Liver (tissue), 8 donors: ENCODE measurements at regions not wholly inside any gene's neighbourhood (a gene's known extent, or its start where the extent isn't known, plus 50 kb on each side); places are given as distances from the start of the nearest gene placed in this dataset.

ENCODE experiments used
- DNase-seq: peaks from one replicate; pipeline ENCODE4 v3.0.0-alpha.2; 2017; ENCODE audit warnings: low spot score
- H3K27ac ChIP-seq, 2 donors: one replicate each; pipeline ENCODE4 v1.7.0; 2013; ENCODE audit warnings: inconsistent platforms in 2 of 2, low read length in 2 of 2, control low read depth in 1 of 2, low read depth in 1 of 2, mild to moderate bottlenecking in 1 of 2
- H3K27me3 ChIP-seq, 4 donors: one replicate each; pipeline versions ENCODE4 v1.6.1 to v1.7.0; 2013; ENCODE audit warnings: low read length in 3 of 4, inconsistent platforms in 1 of 4, mild to moderate bottlenecking in 1 of 4, moderate library complexity in 1 of 4; ENCODE audit not compliant: control insufficient read depth in 4 of 4, insufficient read depth in 4 of 4
- H3K36me3 ChIP-seq, 4 donors: one replicate each; pipeline versions ENCODE4 v1.6.1 to v1.7.0; 2013; ENCODE audit warnings: low read length in 3 of 4, mild to moderate bottlenecking in 3 of 4, low read depth in 1 of 4, moderate library complexity in 1 of 4; ENCODE audit not compliant: control insufficient read depth in 4 of 4, insufficient read depth in 3 of 4
- H3K4me1 ChIP-seq, 4 donors: one replicate each; pipeline versions ENCODE4 v1.6.1 to v1.7.0; 2013; ENCODE audit warnings: low read length in 3 of 4, mild to moderate bottlenecking in 3 of 4, moderate library complexity in 1 of 4; ENCODE audit not compliant: control insufficient read depth in 4 of 4, insufficient read depth in 4 of 4
- H3K4me3 ChIP-seq, 3 donors: one replicate each; pipeline versions ENCODE4 v1.6.1 to v1.7.0; 2013; ENCODE audit warnings: low read length in 3 of 3, control low read depth in 1 of 3, low read depth in 1 of 3, mild to moderate bottlenecking in 1 of 3
- H3K9ac ChIP-seq, 2 donors: one replicate each; pipeline ENCODE4 v1.7.0; 2013; ENCODE audit warnings: low read length in 2 of 2, mild to moderate bottlenecking in 2 of 2, moderate library complexity in 2 of 2, control low read depth in 1 of 2, low read depth in 1 of 2
- H3K9me3 ChIP-seq, 4 donors: one replicate each; pipeline versions ENCODE4 v1.6.1 to v1.7.0; 2013; ENCODE audit warnings: low read length in 3 of 4; ENCODE audit not compliant: control insufficient read depth in 4 of 4
- ATF3 ChIP-seq: IDR thresholded peaks from 2 replicates; pipeline ENCODE4 v1.6.1; 2016; ENCODE audit warnings: antibody characterized with exemption
- CTCF ChIP-seq: fragments of 150-350 bp; IDR thresholded peaks from 2 replicates; pipeline ENCODE4 v1.5.1; 2017; ENCODE audit warnings: improper control_type of control experiment, low read depth, low read length; ENCODE audit not compliant: missing input control
- EGR1 ChIP-seq, 2 donors: IDR thresholded peaks; 2 replicates each; pipeline ENCODE4 v1.6.1; 2016 to 2018; ENCODE audit warnings: antibody characterized with exemption in 2 of 2, low read depth in 2 of 2
- FOXA1 ChIP-seq: IDR thresholded peaks from 2 replicates; pipeline ENCODE4 v1.6.1; 2016; ENCODE audit warnings: antibody characterized with exemption
- FOXA2 ChIP-seq: IDR thresholded peaks from 2 replicates; pipeline ENCODE4 v1.6.1; 2016; ENCODE audit warnings: antibody characterized with exemption
- GABPA ChIP-seq, 2 donors: IDR thresholded peaks in 1 of 2; conservative IDR thresholded peaks in 1 of 2; 2 replicates each; pipeline ENCODE4 v1.6.1; 2016; ENCODE audit warnings: antibody characterized with exemption in 2 of 2, mild to moderate bottlenecking in 1 of 2, moderate library complexity in 1 of 2
- HNF4A ChIP-seq, 2 donors: conservative IDR thresholded peaks; 2 replicates each; pipeline ENCODE4 v1.6.1; 2016; ENCODE audit warnings: antibody characterized with exemption in 2 of 2, mild to moderate bottlenecking in 2 of 2
- HNF4G ChIP-seq: IDR thresholded peaks from 2 replicates; pipeline ENCODE4 v1.6.1; 2016; ENCODE audit warnings: antibody characterized with exemption
- JUND ChIP-seq, 2 donors: IDR thresholded peaks; 2 replicates each; pipeline ENCODE4 v1.6.1; 2016; ENCODE audit warnings: antibody characterized with exemption in 2 of 2
- NR2F2 ChIP-seq: IDR thresholded peaks from 2 replicates; pipeline ENCODE4 v1.6.1; 2016; ENCODE audit warnings: antibody characterized with exemption
- RAD21 ChIP-seq, 2 donors: IDR thresholded peaks; 2 replicates each; pipeline ENCODE4 v1.6.1; 2016; ENCODE audit warnings: antibody characterized with exemption in 2 of 2, mild to moderate bottlenecking in 2 of 2
- RXRA ChIP-seq, 2 donors: IDR thresholded peaks; 2 replicates each; pipeline ENCODE4 v1.6.1; 2017 to 2018; ENCODE audit warnings: antibody characterized with exemption in 2 of 2, mild to moderate bottlenecking in 1 of 2
- SP1 ChIP-seq: IDR thresholded peaks from 2 replicates; pipeline ENCODE4 v1.6.1; 2018; ENCODE audit warnings: antibody characterized with exemption, mild to moderate bottlenecking
- TAF1 ChIP-seq: conservative IDR thresholded peaks from 2 replicates; pipeline ENCODE4 v1.6.1; 2016; ENCODE audit warnings: antibody characterized with exemption, mild to moderate bottlenecking
- YY1 ChIP-seq: IDR thresholded peaks from 2 replicates; pipeline ENCODE4 v1.6.1; 2016; ENCODE audit warnings: antibody characterized with exemption, mild to moderate bottlenecking
- WGBS: extraction: QIAGEN DNeasy Blood & Tissue Kit; methylation state at CpG from one replicate; pipeline ENCODE4 v1.1.7; 2013; 5-methylcytosine and 5-hydroxymethylcytosine counted together
- TF ChIP-seq, protein P1 (sequence below): IDR thresholded peaks from 2 replicates; pipeline ENCODE4 v1.6.1; 2016; ENCODE audit warnings: antibody characterized with exemption
- TF ChIP-seq, protein P2 (sequence below): IDR thresholded peaks from 2 replicates; pipeline ENCODE4 v1.6.1; 2016; ENCODE audit warnings: antibody characterized with exemption
- TF ChIP-seq, protein P3 (sequence below): IDR thresholded peaks from 2 replicates; pipeline ENCODE4 v1.6.1; 2016; ENCODE audit warnings: antibody characterized with exemption, mild to moderate bottlenecking
- donor health status: healthy.
- donor health status: healthy.
- donor health status: healthy.
- donor health status: healthy.
- donor health status: healthy.

DNA sequence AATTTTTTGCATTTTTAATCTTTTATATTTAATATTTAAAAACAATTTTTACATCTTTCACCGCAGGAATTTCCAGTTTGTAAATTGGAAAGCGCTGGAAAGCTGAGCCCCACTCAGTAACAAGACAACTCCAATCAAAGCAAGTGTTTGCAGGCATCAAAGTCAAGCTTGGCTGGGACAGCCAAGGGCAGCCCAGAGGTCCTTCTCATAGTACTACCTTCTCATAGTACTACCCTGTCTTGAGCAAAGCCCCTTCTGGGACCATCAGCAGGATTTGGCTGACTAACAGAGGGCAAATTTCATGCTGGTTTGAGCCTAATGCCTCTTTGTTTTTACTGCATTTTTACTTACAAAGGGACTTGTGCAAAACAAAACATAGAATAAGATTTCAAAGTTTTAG lies 228.3 kb downstream of the SIM1 start:
- TF ChIP-seq FOXA1 (no peak), HNF4A (conservative IDR thresholded peaks at IDR 0.05) (no peak)
- DNase-seq, result no peak
- Histone ChIP-seq H3K27me3 (no peaks in the 10 kb centered on the region), H3K36me3 (no peaks in the 10 kb centered on the region), H3K27ac (no peak overlapping the region), H3K9ac (no peak overlapping the region), H3K4me1 (peaks cover 0 to 3% (median 0%) of the 10 kb centered on the region in 4 donors), H3K4me3 (no peak overlapping the region), H3K9me3 (no peaks in the 10 kb centered on the region)
- WGBS, result 93% methylated on average over 2 of the region's 2 CpGs

DNA sequence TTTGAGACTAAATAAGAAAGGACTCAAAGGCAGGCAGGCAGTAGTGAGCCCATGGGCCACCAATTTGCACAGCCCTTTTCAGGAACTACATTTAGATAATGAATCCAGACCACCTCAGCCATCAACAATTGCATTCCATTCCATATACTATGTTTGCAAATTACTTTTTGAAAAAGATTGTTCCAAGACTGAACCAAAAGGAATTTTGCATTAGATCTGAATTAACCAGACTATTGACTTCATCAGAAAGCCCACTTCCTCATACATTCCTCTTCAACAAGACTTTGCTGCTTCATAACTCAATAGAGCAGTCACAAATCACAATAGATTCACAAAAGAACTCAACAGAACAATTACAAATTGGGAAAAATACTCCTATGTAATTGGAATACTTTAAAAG lies 229.1 kb downstream of the SIM1 start:
- Histone ChIP-seq H3K27ac (no peak overlapping the region), H3K4me3 (no peak overlapping the region), H3K36me3 (no peaks in the 10 kb centered on the region), H3K4me1 (peaks cover 0 to 3% (median 0%) of the 10 kb centered on the region in 4 donors), H3K27me3 (no peaks in the 10 kb centered on the region), H3K9me3 (no peaks in the 10 kb centered on the region), H3K9ac (no peak overlapping the region)
- TF ChIP-seq FOXA2, result no peak
- TF ChIP-seq, protein P1, sequence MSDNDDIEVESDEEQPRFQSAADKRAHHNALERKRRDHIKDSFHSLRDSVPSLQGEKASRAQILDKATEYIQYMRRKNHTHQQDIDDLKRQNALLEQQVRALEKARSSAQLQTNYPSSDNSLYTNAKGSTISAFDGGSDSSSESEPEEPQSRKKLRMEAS, result no peak
- TF ChIP-seq CTCF, result no peak
- no peak for TF ChIP-seq YY1
- TF ChIP-seq EGR1 (IDR thresholded peaks at IDR 0.05; ENCODE audit: low read depth in 2 of 2), result no peak
- DNase-seq, result no peak

DNA sequence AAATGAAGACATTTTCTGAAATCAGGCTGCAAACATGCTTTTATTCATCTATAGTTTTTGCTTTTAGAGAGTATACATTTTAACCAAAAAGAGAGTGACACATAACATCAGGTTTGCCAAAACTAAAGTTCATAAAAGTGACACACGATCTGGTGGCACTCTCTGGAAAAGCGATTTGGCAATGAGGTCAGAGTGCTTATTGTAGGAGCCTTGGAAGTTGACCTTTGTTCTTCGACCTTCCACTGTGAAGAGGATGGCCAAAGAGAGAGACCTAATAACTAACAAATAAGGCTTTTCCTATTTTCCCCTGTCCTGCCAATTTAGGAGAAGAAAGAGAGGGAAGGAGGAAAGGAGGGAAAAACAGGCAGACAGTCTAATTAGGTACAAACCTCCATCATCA lies 230.1 kb downstream of the SIM1 start:
- TF ChIP-seq RXRA (IDR thresholded peaks at IDR 0.05) (peak; percentile 24 to 40), HNF4A (conservative IDR thresholded peaks at IDR 0.05) (peak; percentile 81 to 87), EGR1 (IDR thresholded peaks at IDR 0.05; ENCODE audit: low read depth in 2 of 2) (no peak), NR2F2 (peak; percentile 28), FOXA1 (no peak), SP1 (peak; percentile 59), TAF1 (no peak), HNF4G (peak; percentile 40), GABPA (IDR thresholded peaks at IDR 0.05 in 1 of 2, conservative IDR thresholded peaks at IDR 0.05 in 1 of 2) (no peak), YY1 (no peak), RAD21 (IDR thresholded peaks at IDR 0.05) (no peak), ATF3 (no peak), JUND (IDR thresholded peaks at IDR 0.05) (peak in 1 of 2 donors; percentile 14), CTCF (no peak), FOXA2 (no peak)
- TF ChIP-seq, protein P2, sequence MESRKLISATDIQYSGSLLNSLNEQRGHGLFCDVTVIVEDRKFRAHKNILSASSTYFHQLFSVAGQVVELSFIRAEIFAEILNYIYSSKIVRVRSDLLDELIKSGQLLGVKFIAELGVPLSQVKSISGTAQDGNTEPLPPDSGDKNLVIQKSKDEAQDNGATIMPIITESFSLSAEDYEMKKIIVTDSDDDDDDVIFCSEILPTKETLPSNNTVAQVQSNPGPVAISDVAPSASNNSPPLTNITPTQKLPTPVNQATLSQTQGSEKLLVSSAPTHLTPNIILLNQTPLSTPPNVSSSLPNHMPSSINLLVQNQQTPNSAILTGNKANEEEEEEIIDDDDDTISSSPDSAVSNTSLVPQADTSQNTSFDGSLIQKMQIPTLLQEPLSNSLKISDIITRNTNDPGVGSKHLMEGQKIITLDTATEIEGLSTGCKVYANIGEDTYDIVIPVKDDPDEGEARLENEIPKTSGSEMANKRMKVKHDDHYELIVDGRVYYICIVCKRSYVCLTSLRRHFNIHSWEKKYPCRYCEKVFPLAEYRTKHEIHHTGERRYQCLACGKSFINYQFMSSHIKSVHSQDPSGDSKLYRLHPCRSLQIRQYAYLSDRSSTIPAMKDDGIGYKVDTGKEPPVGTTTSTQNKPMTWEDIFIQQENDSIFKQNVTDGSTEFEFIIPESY, result no peak
- TF ChIP-seq, protein P1, result no peak
- TF ChIP-seq, protein P3, sequence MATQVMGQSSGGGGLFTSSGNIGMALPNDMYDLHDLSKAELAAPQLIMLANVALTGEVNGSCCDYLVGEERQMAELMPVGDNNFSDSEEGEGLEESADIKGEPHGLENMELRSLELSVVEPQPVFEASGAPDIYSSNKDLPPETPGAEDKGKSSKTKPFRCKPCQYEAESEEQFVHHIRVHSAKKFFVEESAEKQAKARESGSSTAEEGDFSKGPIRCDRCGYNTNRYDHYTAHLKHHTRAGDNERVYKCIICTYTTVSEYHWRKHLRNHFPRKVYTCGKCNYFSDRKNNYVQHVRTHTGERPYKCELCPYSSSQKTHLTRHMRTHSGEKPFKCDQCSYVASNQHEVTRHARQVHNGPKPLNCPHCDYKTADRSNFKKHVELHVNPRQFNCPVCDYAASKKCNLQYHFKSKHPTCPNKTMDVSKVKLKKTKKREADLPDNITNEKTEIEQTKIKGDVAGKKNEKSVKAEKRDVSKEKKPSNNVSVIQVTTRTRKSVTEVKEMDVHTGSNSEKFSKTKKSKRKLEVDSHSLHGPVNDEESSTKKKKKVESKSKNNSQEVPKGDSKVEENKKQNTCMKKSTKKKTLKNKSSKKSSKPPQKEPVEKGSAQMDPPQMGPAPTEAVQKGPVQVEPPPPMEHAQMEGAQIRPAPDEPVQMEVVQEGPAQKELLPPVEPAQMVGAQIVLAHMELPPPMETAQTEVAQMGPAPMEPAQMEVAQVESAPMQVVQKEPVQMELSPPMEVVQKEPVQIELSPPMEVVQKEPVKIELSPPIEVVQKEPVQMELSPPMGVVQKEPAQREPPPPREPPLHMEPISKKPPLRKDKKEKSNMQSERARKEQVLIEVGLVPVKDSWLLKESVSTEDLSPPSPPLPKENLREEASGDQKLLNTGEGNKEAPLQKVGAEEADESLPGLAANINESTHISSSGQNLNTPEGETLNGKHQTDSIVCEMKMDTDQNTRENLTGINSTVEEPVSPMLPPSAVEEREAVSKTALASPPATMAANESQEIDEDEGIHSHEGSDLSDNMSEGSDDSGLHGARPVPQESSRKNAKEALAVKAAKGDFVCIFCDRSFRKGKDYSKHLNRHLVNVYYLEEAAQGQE, result no peak
- Histone ChIP-seq H3K4me1 (peaks cover 0 to 6% (median 0%) of the 10 kb centered on the region in 4 donors), H3K9me3 (no peaks in the 10 kb centered on the region), H3K27me3 (no peaks in the 10 kb centered on the region), H3K27ac (no peak overlapping the region), H3K9ac (no peak overlapping the region), H3K36me3 (no peaks in the 10 kb centered on the region), H3K4me3 (no peak overlapping the region)
- no peak for DNase-seq
- 29% methylated on average over 3 of the region's 3 CpGs for WGBS
